GM12865 (cell line): ENCODE measurements at regions not wholly inside any gene's neighbourhood (a gene's known extent, or its start where the extent isn't known, plus 50 kb on each side); places are given as distances from the start of the nearest gene placed in this dataset.

ENCODE experiments used
- DNase-seq: peaks from one replicate; pipeline ENCODE4 v3.0.0; 2010; ENCODE audit warnings: low read depth
- H3K4me3 ChIP-seq: 2 replicates; pipeline ENCODE4 v1.5.1; 2011; ENCODE audit warnings: mild to moderate bottlenecking, low read depth, low read length, control low read depth
- TF ChIP-seq, protein P1 (sequence below): IDR thresholded peaks from 2 replicates; pipeline ENCODE4 v1.5.1; 2011; ENCODE audit warnings: low read length, control low read depth, low read depth, inconsistent platforms; ENCODE audit not compliant: insufficient read depth; ENCODE audit errors: missing control alignments

DNA sequence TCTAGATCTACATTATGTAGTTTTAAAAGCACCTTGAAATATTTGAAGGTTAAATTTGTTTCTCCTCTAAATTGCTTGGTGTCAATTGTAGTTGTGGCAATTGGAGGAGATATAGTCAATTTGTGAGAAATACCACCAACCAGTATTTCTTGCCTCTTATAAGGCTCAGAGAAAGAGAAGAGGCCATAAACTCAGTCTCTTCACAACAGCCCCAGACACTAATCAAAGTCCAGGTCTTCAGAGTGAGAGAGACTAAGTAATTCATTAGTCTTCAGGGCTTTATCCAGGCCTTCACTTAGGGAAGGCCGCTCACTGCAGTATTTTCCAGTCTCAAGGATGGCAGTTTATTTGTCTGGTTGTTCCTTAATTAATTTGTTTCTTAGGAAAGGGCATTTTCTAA is 168.0 kb upstream of the RGMB start:
- DNase-seq = no peak
- no peak overlapping the region for H3K4me3 ChIP-seq
- TF ChIP-seq, protein P1, sequence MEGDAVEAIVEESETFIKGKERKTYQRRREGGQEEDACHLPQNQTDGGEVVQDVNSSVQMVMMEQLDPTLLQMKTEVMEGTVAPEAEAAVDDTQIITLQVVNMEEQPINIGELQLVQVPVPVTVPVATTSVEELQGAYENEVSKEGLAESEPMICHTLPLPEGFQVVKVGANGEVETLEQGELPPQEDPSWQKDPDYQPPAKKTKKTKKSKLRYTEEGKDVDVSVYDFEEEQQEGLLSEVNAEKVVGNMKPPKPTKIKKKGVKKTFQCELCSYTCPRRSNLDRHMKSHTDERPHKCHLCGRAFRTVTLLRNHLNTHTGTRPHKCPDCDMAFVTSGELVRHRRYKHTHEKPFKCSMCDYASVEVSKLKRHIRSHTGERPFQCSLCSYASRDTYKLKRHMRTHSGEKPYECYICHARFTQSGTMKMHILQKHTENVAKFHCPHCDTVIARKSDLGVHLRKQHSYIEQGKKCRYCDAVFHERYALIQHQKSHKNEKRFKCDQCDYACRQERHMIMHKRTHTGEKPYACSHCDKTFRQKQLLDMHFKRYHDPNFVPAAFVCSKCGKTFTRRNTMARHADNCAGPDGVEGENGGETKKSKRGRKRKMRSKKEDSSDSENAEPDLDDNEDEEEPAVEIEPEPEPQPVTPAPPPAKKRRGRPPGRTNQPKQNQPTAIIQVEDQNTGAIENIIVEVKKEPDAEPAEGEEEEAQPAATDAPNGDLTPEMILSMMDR = no peak

DNA sequence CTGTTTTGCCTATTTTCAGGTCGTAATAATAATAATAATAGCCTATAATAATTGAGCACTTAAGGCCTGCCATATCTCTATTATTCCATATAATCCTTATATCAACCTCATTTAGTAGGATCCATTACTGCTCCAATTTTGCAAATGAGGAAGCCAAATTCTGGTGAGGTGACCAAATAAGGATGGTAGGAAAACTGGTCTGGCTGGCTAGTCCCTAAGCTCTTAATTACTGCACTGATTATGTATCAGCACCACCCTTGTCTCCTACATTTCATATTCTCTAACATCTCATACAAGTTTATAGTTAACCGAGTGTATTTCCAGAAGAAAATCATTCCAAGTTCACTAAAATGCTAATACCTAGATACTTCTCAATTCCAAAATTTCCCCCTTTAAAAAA is 166.5 kb upstream of the RGMB start:
- no peak overlapping the region for H3K4me3 ChIP-seq
- TF ChIP-seq, protein P1 = no peak
- no peak for DNase-seq

DNA sequence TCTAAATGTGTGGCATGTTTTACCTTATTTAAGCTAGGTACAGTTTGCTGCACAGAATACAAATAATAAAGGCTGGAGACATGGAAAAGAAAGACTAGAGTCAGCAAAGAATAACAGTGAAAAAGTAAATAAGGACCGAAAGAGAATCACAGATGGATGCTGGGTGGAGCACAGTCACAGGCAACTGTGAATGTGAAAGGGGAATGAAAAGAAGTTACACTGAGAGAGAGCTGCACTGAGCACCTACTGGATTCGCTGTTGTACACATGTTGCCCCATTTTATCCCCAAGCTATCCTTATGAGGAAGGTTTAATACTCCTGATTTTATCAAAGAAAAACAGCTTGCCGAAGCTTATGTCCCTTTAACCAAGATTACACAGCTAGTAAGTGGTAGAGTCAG is 165.4 kb upstream of the RGMB start:
- TF ChIP-seq, protein P1 = no peak
- DNase-seq = no peak

GRCh38 chr5:98614341-98614740 is 159.1 kb upstream of the RGMB start:
- DNase-seq = no peak

More for the DNA sequence above, 165.4 kb upstream of the RGMB start:
- no peak overlapping the region for H3K4me3 ChIP-seq

DNA sequence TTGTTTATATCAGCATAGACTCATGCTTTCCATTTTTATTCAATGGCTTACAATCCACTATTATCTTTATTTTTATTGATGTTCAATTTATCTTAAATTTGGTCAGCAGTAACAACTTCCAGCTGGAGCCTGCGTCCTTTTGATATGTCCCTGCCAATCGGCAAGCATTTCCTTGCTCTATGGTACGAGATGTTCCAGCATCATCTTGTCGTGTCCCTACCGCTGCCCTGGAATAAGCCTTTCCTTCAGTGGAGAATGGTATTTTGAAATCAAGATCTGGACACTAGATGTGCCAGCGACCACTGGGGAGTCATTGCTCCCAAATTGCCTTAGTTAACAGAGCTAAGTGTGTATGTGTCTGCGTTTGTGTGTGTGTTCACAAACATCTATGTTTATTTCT is 151.6 kb upstream of the RGMB start:
- no peak for DNase-seq
- TF ChIP-seq, protein P1 = no peak
- H3K4me3 ChIP-seq = no peak overlapping the region

More at GRCh38 chr5:98614341-98614740, 159.1 kb upstream of the RGMB start:
- TF ChIP-seq, protein P1 = no peak
- H3K4me3 ChIP-seq = no peak overlapping the region

DNA sequence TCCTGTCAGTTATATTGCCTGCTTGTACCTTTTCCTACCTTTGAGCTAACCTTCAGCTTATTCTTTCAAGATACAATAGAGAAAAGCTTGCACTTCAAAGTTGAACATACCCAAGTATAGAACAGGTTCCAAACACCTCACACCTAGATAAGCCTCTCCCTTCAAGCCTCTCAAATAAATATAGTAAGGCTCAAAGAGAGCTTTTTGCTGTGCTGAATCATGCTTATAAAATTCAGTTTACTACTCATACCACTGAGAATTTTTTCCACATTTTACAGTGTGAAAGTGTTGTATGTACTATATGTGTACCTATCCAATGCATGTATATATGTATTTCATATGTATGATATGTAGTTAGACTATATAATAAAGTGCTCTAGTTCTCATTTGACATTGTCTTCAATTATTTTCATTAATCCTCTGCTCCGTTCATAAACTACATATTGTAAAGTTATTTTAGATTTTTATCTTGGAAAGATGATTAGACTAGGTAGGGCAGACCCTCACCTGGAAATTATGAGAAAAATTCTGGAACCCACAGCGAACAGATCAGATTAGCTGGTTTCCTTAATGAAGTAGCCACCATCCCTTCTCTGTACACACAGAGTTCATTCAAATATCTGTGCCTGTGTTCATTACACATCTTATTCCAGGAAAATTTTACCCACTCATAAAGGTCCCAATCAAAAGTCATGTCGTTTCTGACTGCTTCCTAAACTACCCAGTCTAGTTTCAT is 149.2 kb upstream of the RGMB start:
- DNase-seq = no peak
- TF ChIP-seq, protein P1 = no peak
- H3K4me3 ChIP-seq = no peak overlapping the region

DNA sequence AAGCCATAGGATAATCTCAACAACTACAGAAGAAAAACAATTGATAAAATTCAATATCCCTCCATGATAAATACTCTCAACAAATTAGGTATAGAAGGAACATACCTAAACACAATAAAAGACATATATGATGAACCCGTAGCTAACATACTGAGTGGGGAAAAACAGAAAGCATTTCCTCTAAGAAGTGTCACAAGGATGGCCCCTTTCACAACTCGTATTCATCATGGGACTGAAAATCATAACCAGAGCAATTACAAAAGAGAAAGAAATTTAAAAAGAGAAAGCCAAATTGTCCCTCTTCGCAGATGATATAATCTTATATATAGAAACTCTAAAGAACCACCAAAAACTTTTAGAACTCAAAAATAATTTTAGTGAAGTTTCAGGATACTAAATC is 146.3 kb upstream of the RGMB start:
- no peak for DNase-seq
- TF ChIP-seq, protein P1 = no peak
- no peak overlapping the region for H3K4me3 ChIP-seq
